Smooth muscle cell (in vitro differentiated cells): ENCODE measurements at regions not wholly inside any gene's neighbourhood (a gene's known extent, or its start where the extent isn't known, plus 50 kb on each side); places are given as distances from the start of the nearest gene placed in this dataset.

Experiments used
- DNase-seq: peaks from one replicate; lab custom pipeline; 2025; ENCODE audit not compliant: unreplicated experiment; lab: John Stamatoyannopoulos, UW
- H2AFZ ChIP-seq: fragments of 200-600 bp; sonication (generic); 2 replicates; pipeline ENCODE4 v1.6.0; 2016; ENCODE audit warnings: antibody characterized with exemption, low read depth, mild to moderate bottlenecking
- H3F3A ChIP-seq: fragments of 200-600 bp; sonication (generic); 2 replicates; pipeline ENCODE4 v1.6.0; 2017; ENCODE audit warnings: antibody characterized with exemption, low read depth
- H3K27ac ChIP-seq: fragments of 200-600 bp; sonication (generic); 2 replicates; pipeline ENCODE4 v1.5.1; 2016; ENCODE audit warnings: low read depth, mild to moderate bottlenecking
- H3K27me3 ChIP-seq: fragments of 200-600 bp; sonication (generic); 2 replicates; pipeline ENCODE4 v1.6.1; 2016; ENCODE audit warnings: low read depth, mild to moderate bottlenecking
- H3K36me3 ChIP-seq: fragments of 200-600 bp; sonication (generic); 2 replicates; pipeline ENCODE4 v1.5.1; 2016; ENCODE audit warnings: low read depth
- H3K4me1 ChIP-seq: fragments of 200-600 bp; sonication (generic); 2 replicates; pipeline ENCODE4 v1.5.1; 2016; ENCODE audit warnings: low read depth
- H3K4me2 ChIP-seq: fragments of 200-600 bp; sonication (generic); 2 replicates; pipeline ENCODE4 v1.6.0; 2016; ENCODE audit warnings: mild to moderate bottlenecking
- H3K4me3 ChIP-seq: fragments of 200-600 bp; sonication (generic); 2 replicates; pipeline ENCODE4 v1.5.1; 2016; ENCODE audit warnings: mild to moderate bottlenecking
- H3K79me2 ChIP-seq: fragments of 200-600 bp; sonication (generic); 2 replicates; pipeline ENCODE4 v1.6.0; 2016; ENCODE audit warnings: low read depth, mild to moderate bottlenecking
- H3K9ac ChIP-seq: fragments of 200-600 bp; sonication (generic); 2 replicates; pipeline ENCODE4 v1.6.0; 2016; ENCODE audit warnings: low read depth
- H3K9me3 ChIP-seq: fragments of 200-600 bp; sonication (generic); replicated peaks from 2 replicates; pipeline ENCODE4 v1.5.1; 2016; ENCODE audit warnings: low read depth
- H4K20me1 ChIP-seq: fragments of 200-600 bp; sonication (generic); 2 replicates; pipeline ENCODE4 v1.6.0; 2016; ENCODE audit warnings: low read depth
- CTCF ChIP-seq: fragments of 200-600 bp; sonication (generic); IDR thresholded peaks from 2 replicates; pipeline ENCODE4 v1.5.1; 2017; ENCODE audit warnings: borderline replicate concordance, mild to moderate bottlenecking, antibody characterized with exemption; ENCODE audit not compliant: insufficient read depth, poor library complexity, severe bottlenecking
- WGBS: methylation state at CpG from one replicate; pipeline ENCODE4 v1.1.7; 2016; ENCODE audit warnings: low lambda C conversion rate; 5-methylcytosine and 5-hydroxymethylcytosine counted together

DNA sequence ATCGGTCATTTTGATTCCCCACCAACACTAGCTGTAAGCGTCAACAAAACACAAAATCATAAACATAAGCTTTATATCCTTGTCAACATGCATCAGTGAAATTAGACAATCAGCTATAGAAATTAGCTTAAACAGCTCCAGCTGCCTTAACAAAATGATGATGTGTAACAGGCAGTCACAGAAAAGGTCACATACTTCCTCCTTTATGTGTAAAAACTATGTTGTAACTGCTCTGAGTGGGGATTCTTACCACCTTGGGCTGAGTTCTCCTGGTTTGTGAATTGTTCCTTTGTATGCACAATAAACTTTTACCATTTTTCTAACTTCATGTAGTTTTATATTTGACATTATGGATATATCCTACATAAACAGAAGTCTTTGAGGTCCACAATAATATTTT, 73.9 kb upstream of the MAP9 start:
- no peak for DNase-seq
- Histone ChIP-seq H3F3A (no peaks in the 10 kb centered on the region), H2AFZ (no peak overlapping the region), H3K9ac (no peak overlapping the region), H3K27ac (no peak overlapping the region), H3K4me1 (no peaks in the 10 kb centered on the region), H4K20me1 (no peaks in the 10 kb centered on the region), H3K36me3 (no peaks in the 10 kb centered on the region), H3K4me2 (no peak overlapping the region), H3K79me2 (no peaks in the 10 kb centered on the region), H3K9me3 (no peaks in the 10 kb centered on the region), H3K4me3 (no peak overlapping the region), H3K27me3 (no peaks in the 10 kb centered on the region)
- 90% methylated on average over 2 of the region's 2 CpGs for WGBS
- TF ChIP-seq CTCF = no peak

- H2AFZ ChIP-seq = no peak overlapping the region
- H3F3A ChIP-seq = no peaks in the 10 kb centered on the region
- H3K27me3 ChIP-seq = no peaks in the 10 kb centered on the region
- TF ChIP-seq CTCF = no peak
- H3K36me3 ChIP-seq = no peaks in the 10 kb centered on the region
- no peak overlapping the region for H3K4me2 ChIP-seq
- no peak overlapping the region for H3K4me3 ChIP-seq
- H3K9ac ChIP-seq = no peak overlapping the region
- no peaks in the 10 kb centered on the region for H4K20me1 ChIP-seq
- H3K27ac ChIP-seq = no peak overlapping the region
- DNase-seq = no peak
- no peaks in the 10 kb centered on the region for H3K9me3 ChIP-seq
- H3K79me2 ChIP-seq = no peaks in the 10 kb centered on the region
- WGBS = 80% methylated on average over 1 of the region's 1 CpG
- no peaks in the 10 kb centered on the region for H3K4me1 ChIP-seq
Measured at GRCh38 chr4:155445306-155445705, 68.5 kb upstream of the MAP9 start.

GRCh38 chr4:155444721-155445120, 68.0 kb upstream of the MAP9 start:
- Histone ChIP-seq H3K27ac (no peak overlapping the region), H3K4me1 (no peaks in the 10 kb centered on the region), H3K79me2 (no peaks in the 10 kb centered on the region), H3F3A (no peaks in the 10 kb centered on the region), H3K9ac (no peak overlapping the region), H3K36me3 (no peaks in the 10 kb centered on the region), H2AFZ (no peak overlapping the region), H4K20me1 (no peaks in the 10 kb centered on the region), H3K4me3 (no peak overlapping the region), H3K9me3 (no peaks in the 10 kb centered on the region), H3K27me3 (no peaks in the 10 kb centered on the region), H3K4me2 (no peak overlapping the region)
- TF ChIP-seq CTCF = no peak
- whole genome bisulfite sequencing = 77% methylated on average over 5 of the region's 5 CpGs
- DNase-seq = no peak

DNA sequence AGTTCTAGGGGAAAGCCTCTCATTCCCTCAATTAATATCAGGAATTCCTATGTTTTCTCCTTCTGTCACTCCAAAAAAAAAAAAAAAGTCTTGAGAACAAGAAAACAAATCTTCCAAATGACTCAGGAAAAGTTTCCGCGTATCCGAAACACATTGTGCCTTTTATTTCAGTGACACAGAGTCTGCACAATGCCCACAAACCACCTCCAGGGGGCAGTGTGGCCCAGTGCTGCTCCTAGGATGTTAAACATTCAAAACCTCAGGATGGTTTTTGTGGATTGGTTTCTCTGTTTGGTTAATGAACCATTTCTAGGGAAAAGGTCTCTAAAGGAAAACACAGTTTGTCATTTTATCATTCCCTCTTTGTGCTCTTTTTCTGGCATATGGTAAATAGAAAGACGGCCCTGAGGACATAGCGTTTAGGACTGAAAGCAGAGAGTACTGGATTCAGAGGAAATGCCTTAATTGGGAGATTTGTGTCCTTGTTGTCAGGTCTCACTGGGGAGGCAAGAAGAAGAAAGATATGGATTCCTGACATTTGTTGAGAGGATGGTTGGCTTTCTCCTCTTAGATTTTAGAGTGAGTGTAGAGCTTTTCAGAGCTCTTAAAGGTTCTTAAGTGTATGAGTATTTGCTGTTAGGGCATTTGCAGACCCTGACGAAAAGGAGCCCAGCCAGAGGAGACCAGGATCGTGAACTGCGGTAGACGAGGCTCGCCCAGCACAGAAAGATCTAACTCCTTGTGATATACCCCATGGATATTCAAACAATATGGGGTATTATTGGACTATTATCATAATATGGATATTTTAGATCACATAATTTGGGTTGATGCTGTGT, 65.7 kb upstream of the MAP9 start:
- Histone ChIP-seq H3K9me3 (no peaks in the 10 kb centered on the region), H3K27me3 (no peaks in the 10 kb centered on the region), H3F3A (no peaks in the 10 kb centered on the region), H3K9ac (no peak overlapping the region), H3K4me2 (peak overlapping the region; percentile 63), H3K79me2 (no peaks in the 10 kb centered on the region), H3K27ac (peak overlapping the region; percentile 41), H3K4me3 (no peak overlapping the region), H3K4me1 (no peaks in the 10 kb centered on the region), H2AFZ (peak overlapping the region; percentile 89), H3K36me3 (no peaks in the 10 kb centered on the region), H4K20me1 (no peaks in the 10 kb centered on the region)
- 55% methylated on average over 10 of the region's 10 CpGs for WGBS
- peak; percentile 42 for DNase-seq
- TF ChIP-seq CTCF = peak; percentile 98
